Fibroblast of villous mesenchyme (primary cell): ENCODE measurements at regions not wholly inside any gene's neighbourhood (a gene's known extent, or its start where the extent isn't known, plus 50 kb on each side); places are given as distances from the start of the nearest gene placed in this dataset.
"Not testable (repeated sequence)": the region's sequence is repeated elsewhere in the genome, so short reads cannot be mapped to it uniquely, and the experiment has no call there.

ENCODE experiments used
- DNase-seq: peaks from one replicate; pipeline ENCODE4 v3.0.0-alpha.2; 2010; ENCODE audit warnings: low read depth
- H3K4me3 ChIP-seq: 2 replicates; pipeline ENCODE4 v1.5.1; 2011; ENCODE audit warnings: low read depth, mild to moderate bottlenecking, low read length
- CTCF ChIP-seq: IDR thresholded peaks from 2 replicates; pipeline ENCODE4 v1.5.1; 2012; ENCODE audit warnings: low read depth, mild to moderate bottlenecking, low read length; ENCODE audit not compliant: insufficient read depth

- no peak overlapping the region for H3K4me3 ChIP-seq
- TF ChIP-seq CTCF = no peak
- DNase-seq = no peak
Observed at GRCh38 chr16:27618606-27619327, 68.8 kb downstream of the KATNIP start.

GRCh38 chr16:27620541-27620940 lies 70.6 kb downstream of the KATNIP start:
- no peak overlapping the region for H3K4me3 ChIP-seq
- DNase-seq = no peak
- TF ChIP-seq CTCF = no peak

GRCh38 chr16:27624154-27625049 lies 74.5 kb downstream of the KATNIP start:
- no peak for DNase-seq
- TF ChIP-seq CTCF = no peak
- H3K4me3 ChIP-seq = no peak overlapping the region

- peak; percentile 78 for DNase-seq
- H3K4me3 ChIP-seq = no peak overlapping the region
- TF ChIP-seq CTCF = no peak
Observed at GRCh38 chr16:27625050-27625697, 75.2 kb downstream of the KATNIP start.

- TF ChIP-seq CTCF = no peak
- H3K4me3 ChIP-seq = no peak overlapping the region
- DNase-seq = no peak
Observed at GRCh38 chr16:27627136-27627535, 77.2 kb downstream of the KATNIP start.

- no peak overlapping the region for H3K4me3 ChIP-seq
- TF ChIP-seq CTCF = no peak
- peak; percentile 26 for DNase-seq
Observed at GRCh38 chr16:27628241-27628942, 78.4 kb downstream of the KATNIP start.

- H3K4me3 ChIP-seq, DNase-seq: not testable (repeated sequence)
Observed at GRCh38 chr16:27628943-27629462, 79.1 kb downstream of the KATNIP start.
